HUES48 (cell line): ENCODE measurements at regions not wholly inside any gene's neighbourhood (a gene's known extent, or its start where the extent isn't known, plus 50 kb on each side); places are given as distances from the start of the nearest gene placed in this dataset.
"Not testable (repeated sequence)": the region's sequence is repeated elsewhere in the genome, so short reads cannot be mapped to it uniquely, and the experiment has no call there.

Experiments
- H3K27ac ChIP-seq: one replicate; pipeline ENCODE4 v1.7.0; 2013; ENCODE audit warnings: low read depth, low read length, inconsistent platforms
- H3K27me3 ChIP-seq: 2 replicates; pipeline ENCODE4 v1.6.1; 2013; ENCODE audit warnings: mild to moderate bottlenecking, low read length; ENCODE audit not compliant: control insufficient read depth, insufficient read depth
- H3K36me3 ChIP-seq: 2 replicates; pipeline ENCODE4 v1.6.1; 2013; ENCODE audit warnings: low read length; ENCODE audit not compliant: control insufficient read depth, insufficient read depth
- H3K4me1 ChIP-seq: 2 replicates; pipeline ENCODE4 v1.6.1; 2013; ENCODE audit warnings: mild to moderate bottlenecking, low read length; ENCODE audit not compliant: control insufficient read depth, insufficient read depth
- H3K4me3 ChIP-seq: 2 replicates; pipeline ENCODE4 v1.5.1; 2013; ENCODE audit warnings: mild to moderate bottlenecking, low read depth, low read length
- H3K9ac ChIP-seq: 2 replicates; pipeline ENCODE4 v1.6.1; 2013; ENCODE audit warnings: mild to moderate bottlenecking, low read depth, low read length, moderate library complexity
- H3K9me3 ChIP-seq: 2 replicates; pipeline ENCODE4 v1.6.1; 2013; ENCODE audit warnings: low read length; ENCODE audit not compliant: control insufficient read depth, insufficient read depth

DNA sequence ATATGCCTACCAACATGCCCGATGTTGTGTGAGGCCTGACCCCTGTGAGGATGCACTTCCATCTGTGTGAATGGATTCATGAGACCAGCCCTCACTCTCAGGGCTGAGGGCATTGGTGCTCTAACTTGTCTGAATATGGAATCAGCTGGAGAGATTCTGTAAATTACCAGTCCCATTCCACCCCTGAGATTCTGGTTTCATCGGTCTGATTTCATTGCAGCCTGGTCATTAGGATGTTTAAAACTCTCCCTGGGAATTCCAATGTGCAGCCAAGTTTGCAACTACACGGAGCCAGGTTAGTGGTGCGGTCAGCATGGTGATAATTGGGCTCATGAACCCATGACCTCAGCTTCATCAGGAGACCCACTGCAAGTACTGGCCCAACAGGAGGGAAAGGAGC lies 51.4 kb upstream of the TP53BP2 start:
- H3K27me3 ChIP-seq, H3K4me3 ChIP-seq, H3K9ac ChIP-seq, H3K4me1 ChIP-seq, H3K27ac ChIP-seq, H3K9me3 ChIP-seq, H3K36me3 ChIP-seq: not testable (repeated sequence)

DNA sequence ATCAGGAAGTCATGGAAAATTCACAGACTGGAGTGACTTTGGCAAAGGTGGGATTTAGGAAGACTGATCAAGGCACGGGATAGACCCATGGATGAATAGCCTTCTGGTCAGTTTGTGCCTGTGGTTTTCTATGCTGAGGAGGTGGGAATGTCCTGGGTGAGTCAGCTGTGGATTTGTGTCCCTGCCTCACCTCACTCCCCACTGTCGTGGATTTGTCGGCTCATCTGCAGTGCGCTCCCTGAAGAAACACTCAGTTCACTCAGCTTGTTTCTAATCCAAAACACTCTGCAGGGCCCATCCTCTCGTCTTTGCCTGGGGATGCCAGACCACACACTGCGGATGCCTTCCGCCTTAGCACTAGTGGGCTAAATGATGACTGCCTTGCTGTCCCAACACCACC lies 50.2 kb upstream of the TP53BP2 start:
- not testable (repeated sequence) for H3K4me1 ChIP-seq, H3K27me3 ChIP-seq, H3K9ac ChIP-seq, H3K9me3 ChIP-seq, H3K36me3 ChIP-seq, H3K4me3 ChIP-seq, H3K27ac ChIP-seq
